Loucy (cell line): ENCODE measurements at regions not wholly inside any gene's neighbourhood (a gene's known extent, or its start where the extent isn't known, plus 50 kb on each side); places are given as distances from the start of the nearest gene placed in this dataset.

Experiments
- CTCF ChIP-seq: fragments of 200-600 bp; sonication (generic); conservative IDR thresholded peaks from 2 replicates; pipeline ENCODE4 v1.5.1; 2014; ENCODE audit warnings: mild to moderate bottlenecking, antibody characterized with exemption, low read length
- EZH2phosphoT487 ChIP-seq: fragments of 200-600 bp; IDR thresholded peaks from 2 replicates; pipeline ENCODE4 v1.6.1; 2018; ENCODE audit warnings: antibody characterized with exemption, mild to moderate bottlenecking, moderate library complexity, borderline replicate concordance

- no peak for TF ChIP-seq CTCF
- no peak for TF ChIP-seq EZH2phosphoT487
Observed at GRCh38 chrX:111006116-111006515, 89.9 kb upstream of the PAK3 start.
